ENCODE measurements at regions not wholly inside any gene's neighbourhood (a gene's known extent, or its start where the extent isn't known, plus 50 kb on each side); places are given as distances from the start of the nearest gene placed in this dataset.

DNA sequence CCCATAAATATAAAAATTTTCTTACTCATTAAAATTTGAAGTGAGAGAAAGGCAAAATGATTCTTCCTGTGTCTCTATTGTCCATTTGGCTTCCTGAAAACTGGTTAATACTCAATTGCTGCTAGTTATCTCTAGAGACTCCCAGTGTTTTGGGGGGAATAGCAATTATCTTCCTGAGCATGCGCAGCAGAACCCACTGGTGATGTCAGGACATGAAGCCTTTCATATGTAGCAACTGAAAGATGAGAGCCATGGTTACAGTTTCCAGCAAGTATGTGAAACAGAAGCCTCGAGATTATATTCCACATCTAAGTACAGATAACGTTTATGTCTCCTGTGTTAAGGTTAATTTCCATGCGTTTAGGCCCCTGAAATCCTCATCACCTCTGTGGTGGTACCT is 254.3 kb upstream of the FIGN start:
- TF ChIP-seq, protein P1, sequence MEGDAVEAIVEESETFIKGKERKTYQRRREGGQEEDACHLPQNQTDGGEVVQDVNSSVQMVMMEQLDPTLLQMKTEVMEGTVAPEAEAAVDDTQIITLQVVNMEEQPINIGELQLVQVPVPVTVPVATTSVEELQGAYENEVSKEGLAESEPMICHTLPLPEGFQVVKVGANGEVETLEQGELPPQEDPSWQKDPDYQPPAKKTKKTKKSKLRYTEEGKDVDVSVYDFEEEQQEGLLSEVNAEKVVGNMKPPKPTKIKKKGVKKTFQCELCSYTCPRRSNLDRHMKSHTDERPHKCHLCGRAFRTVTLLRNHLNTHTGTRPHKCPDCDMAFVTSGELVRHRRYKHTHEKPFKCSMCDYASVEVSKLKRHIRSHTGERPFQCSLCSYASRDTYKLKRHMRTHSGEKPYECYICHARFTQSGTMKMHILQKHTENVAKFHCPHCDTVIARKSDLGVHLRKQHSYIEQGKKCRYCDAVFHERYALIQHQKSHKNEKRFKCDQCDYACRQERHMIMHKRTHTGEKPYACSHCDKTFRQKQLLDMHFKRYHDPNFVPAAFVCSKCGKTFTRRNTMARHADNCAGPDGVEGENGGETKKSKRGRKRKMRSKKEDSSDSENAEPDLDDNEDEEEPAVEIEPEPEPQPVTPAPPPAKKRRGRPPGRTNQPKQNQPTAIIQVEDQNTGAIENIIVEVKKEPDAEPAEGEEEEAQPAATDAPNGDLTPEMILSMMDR (IDR thresholded peaks at IDR 0.05; ENCODE audit: low read depth, low read length), result no peak
- TF ChIP-seq EZH2phosphoT487 (IDR thresholded peaks at IDR 0.05; ENCODE audit: low read depth), result no peak
